Esophagus squamous epithelium (tissue), 5 donors: ENCODE measurements at regions not wholly inside any gene's neighbourhood (a gene's known extent, or its start where the extent isn't known, plus 50 kb on each side); places are given as distances from the start of the nearest gene placed in this dataset.

ENCODE experiments used
- DNase-seq: peaks from one replicate; lab custom pipeline; 2025; lab: John Stamatoyannopoulos, UW
- H3K27ac ChIP-seq, 4 donors: fragments of 200-600 bp; sonication (generic); one replicate each; pipeline ENCODE4 v1.5.1; 2016 to 2019; ENCODE audit warnings: mild to moderate bottlenecking in 1 of 4
- H3K27me3 ChIP-seq, 4 donors: fragments of 200-600 bp; sonication (generic); 1 replicate in 3 of 4; 2 replicates in 1 of 4; pipeline versions ENCODE4 v1.5.1 to v1.6.0; 2017 to 2021; ENCODE audit warnings: antibody characterized with exemption in 1 of 4
- H3K36me3 ChIP-seq, 3 donors: fragments of 200-600 bp; sonication (generic); one replicate each; pipeline ENCODE4 v1.5.1; 2016 to 2019
- H3K4me1 ChIP-seq, 3 donors: fragments of 200-600 bp; sonication (generic); one replicate each; pipeline ENCODE4 v1.5.1; 2017 to 2019
- H3K4me3 ChIP-seq, 4 donors: fragments of 200-600 bp; sonication (generic); 1 replicate in 3 of 4; 2 replicates in 1 of 4; pipeline ENCODE4 v1.5.1; 2016 to 2019; ENCODE audit warnings: mild to moderate bottlenecking in 2 of 4, moderate library complexity in 1 of 4
- H3K9me3 ChIP-seq, 3 donors: fragments of 200-600 bp; sonication (generic); one replicate each; pipeline ENCODE4 v1.5.1; 2016 to 2019
- CTCF ChIP-seq, 6 experiments: fragments of 450-650 bp in 4 of 6; fragments of 200-600 bp in 2 of 6; sonication (generic) in 2 of 6; IDR thresholded peaks; one replicate each; pipeline ENCODE4 v1.5.1; 2016 to 2019; ENCODE audit warnings: antibody characterized with exemption in 6 of 6, mild to moderate bottlenecking in 4 of 6, moderate library complexity in 4 of 6
- POLR2A ChIP-seq, 4 donors: fragments of 450-650 bp; IDR thresholded peaks; one replicate each; pipeline ENCODE4 v1.6.1; 2017; ENCODE audit warnings: antibody characterized with exemption in 4 of 4, mild to moderate bottlenecking in 4 of 4, moderate library complexity in 3 of 4
- WGBS, 2 donors: methylation state at CpG; one replicate each; pipeline ENCODE4 v1.1.5; 2018; 5-methylcytosine and 5-hydroxymethylcytosine counted together
- intact Hi-C: fragments of 100-400 bp; cut with DNase I; formaldehyde crosslinking; loops from one replicate; pipeline ENCODE4 v1.15.0; 2022
- donor health status: DM: yes; HTN: yes; CAD: no.

GRCh38 chr18:49655266-49656072, 93.6 kb downstream of the LIPG start:
- Histone ChIP-seq H3K27me3 (peaks cover 0 to 6% (median 0%) of the 10 kb centered on the region in 4 donors), H3K9me3 (no peaks in the 10 kb centered on the region), H3K27ac (no peak overlapping the region), H3K36me3 (no peaks in the 10 kb centered on the region), H3K4me3 (no peak overlapping the region), H3K4me1 (peaks cover 0 to 17% (median 5%) of the 10 kb centered on the region in 3 donors)
- 86 to 89% methylated on average over 11 to 12 of the region's 13 CpGs for WGBS, 2 donors
- TF ChIP-seq CTCF (IDR thresholded peaks at IDR 0.05): no peak
- TF ChIP-seq POLR2A (IDR thresholded peaks at IDR 0.05): no peak
- no peak for DNase-seq
- intact Hi-C loops: no loop called here

GRCh38 chr18:49654347-49654746, 92.5 kb downstream of the LIPG start:
- H3K27ac ChIP-seq: no peak overlapping the region
- peaks cover 0 to 6% (median 0%) of the 10 kb centered on the region in 4 donors for H3K27me3 ChIP-seq
- no peak overlapping the region for H3K4me3 ChIP-seq
- peaks cover 0 to 10% (median 5%) of the 10 kb centered on the region in 3 donors for H3K4me1 ChIP-seq
- WGBS, 2 donors: 69 to 86% methylated on average over 2 of the region's 2 CpGs
- TF ChIP-seq CTCF (IDR thresholded peaks at IDR 0.05) (no peak), POLR2A (IDR thresholded peaks at IDR 0.05) (no peak)
- no peaks in the 10 kb centered on the region for H3K36me3 ChIP-seq
- no peak for DNase-seq
- intact Hi-C loops: no loop called here
- no peaks in the 10 kb centered on the region for H3K9me3 ChIP-seq

- TF ChIP-seq CTCF (IDR thresholded peaks at IDR 0.05) (no peak), POLR2A (IDR thresholded peaks at IDR 0.05) (no peak)
- H3K4me1 ChIP-seq: peaks cover 0 to 10% (median 5%) of the 10 kb centered on the region in 3 donors
- H3K36me3 ChIP-seq: no peaks in the 10 kb centered on the region
- intact Hi-C loops: no loop called here
- peaks cover 0 to 6% (median 0%) of the 10 kb centered on the region in 4 donors for H3K27me3 ChIP-seq
- no peaks in the 10 kb centered on the region for H3K9me3 ChIP-seq
- H3K27ac ChIP-seq: peak overlapping the region in 1 of 4 donors; percentile 5
- no peak overlapping the region for H3K4me3 ChIP-seq
- WGBS, 2 donors: 70 to 77% methylated on average over 6 of the region's 6 CpGs
- DNase-seq: no peak
Measured at GRCh38 chr18:49652881-49653724, 91.2 kb downstream of the LIPG start.

- H3K27me3 ChIP-seq: peaks cover 0 to 6% (median 0%) of the 10 kb centered on the region in 4 donors
- H3K9me3 ChIP-seq: no peaks in the 10 kb centered on the region
- intact Hi-C loops: no loop called here
- H3K27ac ChIP-seq: no peak overlapping the region
- no peak for DNase-seq
- TF ChIP-seq POLR2A (IDR thresholded peaks at IDR 0.05) (no peak), CTCF (IDR thresholded peaks at IDR 0.05) (no peak)
- 80 to 92% methylated on average over 3 to 5 of the region's 6 CpGs for WGBS, 2 donors
- H3K4me3 ChIP-seq: no peak overlapping the region
- peaks cover 0 to 27% (median 5%) of the 10 kb centered on the region in 3 donors for H3K4me1 ChIP-seq
- H3K36me3 ChIP-seq: no peaks in the 10 kb centered on the region
Measured at GRCh38 chr18:49651033-49651432, 89.2 kb downstream of the LIPG start.
